ENCODE measurements at regions not wholly inside any gene's neighbourhood (a gene's known extent, or its start where the extent isn't known, plus 50 kb on each side); places are given as distances from the start of the nearest gene placed in this dataset.

DNA sequence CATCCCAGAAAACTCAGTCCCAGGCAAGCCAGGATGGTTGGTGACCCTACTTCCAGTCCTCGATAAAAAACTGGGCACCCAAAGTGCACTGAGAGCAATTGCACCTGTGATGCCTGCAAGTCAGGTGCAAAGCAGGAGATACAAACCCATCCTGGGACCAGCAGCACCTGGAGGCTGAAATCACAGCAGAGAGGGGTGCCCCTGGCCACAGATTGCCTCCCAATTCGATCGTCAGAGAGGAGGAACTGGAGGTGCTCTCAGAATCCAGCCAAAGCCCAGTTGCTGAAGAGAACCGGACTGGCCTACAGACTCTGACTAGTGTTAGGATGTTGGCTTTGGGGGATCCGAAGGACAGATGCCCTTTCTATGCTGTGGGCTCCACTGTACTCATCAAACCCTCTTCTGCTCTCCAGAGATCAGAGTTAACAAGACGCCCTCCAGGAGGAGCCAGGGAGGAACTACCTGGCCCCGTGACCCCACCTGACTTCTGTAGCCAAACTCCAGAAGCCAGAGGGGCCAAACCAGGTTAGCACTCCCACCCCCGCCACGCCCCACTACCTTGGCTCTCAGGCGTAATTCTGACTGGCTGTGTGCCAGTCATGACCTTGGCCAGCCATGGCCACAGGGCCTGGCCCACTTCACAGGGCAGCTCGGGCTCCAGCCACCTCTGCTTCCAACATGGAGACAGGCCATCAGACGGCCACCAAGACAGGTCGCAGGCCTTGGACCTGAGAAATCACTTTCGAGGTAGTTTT is 284.5 kb upstream of the RTL1 start:
- no peak for DNase-seq (ENCODE audit: low spot score, unreplicated experiment)
- no peak overlapping the region for H3K27ac Mint-ChIP-seq
- H3K36me3 Mint-ChIP-seq (ENCODE audit: insufficient read depth): no peaks in the 10 kb centered on the region
- TF ChIP-seq, protein P1, sequence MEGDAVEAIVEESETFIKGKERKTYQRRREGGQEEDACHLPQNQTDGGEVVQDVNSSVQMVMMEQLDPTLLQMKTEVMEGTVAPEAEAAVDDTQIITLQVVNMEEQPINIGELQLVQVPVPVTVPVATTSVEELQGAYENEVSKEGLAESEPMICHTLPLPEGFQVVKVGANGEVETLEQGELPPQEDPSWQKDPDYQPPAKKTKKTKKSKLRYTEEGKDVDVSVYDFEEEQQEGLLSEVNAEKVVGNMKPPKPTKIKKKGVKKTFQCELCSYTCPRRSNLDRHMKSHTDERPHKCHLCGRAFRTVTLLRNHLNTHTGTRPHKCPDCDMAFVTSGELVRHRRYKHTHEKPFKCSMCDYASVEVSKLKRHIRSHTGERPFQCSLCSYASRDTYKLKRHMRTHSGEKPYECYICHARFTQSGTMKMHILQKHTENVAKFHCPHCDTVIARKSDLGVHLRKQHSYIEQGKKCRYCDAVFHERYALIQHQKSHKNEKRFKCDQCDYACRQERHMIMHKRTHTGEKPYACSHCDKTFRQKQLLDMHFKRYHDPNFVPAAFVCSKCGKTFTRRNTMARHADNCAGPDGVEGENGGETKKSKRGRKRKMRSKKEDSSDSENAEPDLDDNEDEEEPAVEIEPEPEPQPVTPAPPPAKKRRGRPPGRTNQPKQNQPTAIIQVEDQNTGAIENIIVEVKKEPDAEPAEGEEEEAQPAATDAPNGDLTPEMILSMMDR (IDR thresholded peaks at IDR 0.05; ENCODE audit: unreplicated experiment): no peak
- H3K4me3 Mint-ChIP-seq (ENCODE audit: low read depth): no peak overlapping the region
- peaks cover 41% of the 10 kb centered on the region for H3K27me3 Mint-ChIP-seq
- H3K9me3 Mint-ChIP-seq (ENCODE audit: low read depth): no peaks in the 10 kb centered on the region
- no peaks in the 10 kb centered on the region for H3K4me1 Mint-ChIP-seq (ENCODE audit: low read depth)

GRCh38 chr14:101188571-101188915 is 285.0 kb upstream of the RTL1 start:
- no peaks in the 10 kb centered on the region for H3K36me3 Mint-ChIP-seq (ENCODE audit: insufficient read depth)
- no peak for DNase-seq (ENCODE audit: low spot score, unreplicated experiment)
- no peak overlapping the region for H3K4me3 Mint-ChIP-seq (ENCODE audit: low read depth)
- H3K9me3 Mint-ChIP-seq (ENCODE audit: low read depth): no peaks in the 10 kb centered on the region
- TF ChIP-seq, protein P1 (IDR thresholded peaks at IDR 0.05; ENCODE audit: unreplicated experiment): no peak
- no peaks in the 10 kb centered on the region for H3K4me1 Mint-ChIP-seq (ENCODE audit: low read depth)
- H3K27ac Mint-ChIP-seq: no peak overlapping the region
- peaks cover 41% of the 10 kb centered on the region for H3K27me3 Mint-ChIP-seq

DNA sequence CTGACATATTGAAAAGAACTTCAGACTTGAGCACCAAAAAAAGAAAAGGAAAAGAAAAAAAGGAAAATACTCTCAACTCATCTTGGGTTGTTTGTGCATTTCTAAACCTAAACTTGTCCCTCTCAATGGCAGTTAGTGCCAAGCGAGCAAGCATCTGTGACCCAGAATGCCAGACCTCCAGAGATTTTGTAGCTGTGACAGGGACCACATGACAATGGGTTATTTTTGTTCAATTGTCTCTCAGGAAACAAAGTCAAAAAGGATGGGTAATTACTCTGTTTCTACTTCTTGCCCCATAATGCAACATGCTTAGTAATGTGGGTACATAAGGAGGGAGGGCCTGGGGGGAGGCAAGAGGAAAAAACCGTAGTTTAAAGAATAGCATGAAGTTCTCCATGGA is 285.7 kb upstream of the RTL1 start:
- Mint-ChIP-seq H3K4me3 (ENCODE audit: low read depth) (no peak overlapping the region), H3K27ac (no peak overlapping the region), H3K27me3 (peaks cover 44% of the 10 kb centered on the region), H3K4me1 (ENCODE audit: low read depth) (peaks cover 2% of the 10 kb centered on the region), H3K36me3 (ENCODE audit: insufficient read depth) (no peaks in the 10 kb centered on the region), H3K9me3 (ENCODE audit: low read depth) (no peaks in the 10 kb centered on the region)
- DNase-seq (ENCODE audit: low spot score, unreplicated experiment): no peak
- TF ChIP-seq, protein P1 (IDR thresholded peaks at IDR 0.05; ENCODE audit: unreplicated experiment): no peak

DNA sequence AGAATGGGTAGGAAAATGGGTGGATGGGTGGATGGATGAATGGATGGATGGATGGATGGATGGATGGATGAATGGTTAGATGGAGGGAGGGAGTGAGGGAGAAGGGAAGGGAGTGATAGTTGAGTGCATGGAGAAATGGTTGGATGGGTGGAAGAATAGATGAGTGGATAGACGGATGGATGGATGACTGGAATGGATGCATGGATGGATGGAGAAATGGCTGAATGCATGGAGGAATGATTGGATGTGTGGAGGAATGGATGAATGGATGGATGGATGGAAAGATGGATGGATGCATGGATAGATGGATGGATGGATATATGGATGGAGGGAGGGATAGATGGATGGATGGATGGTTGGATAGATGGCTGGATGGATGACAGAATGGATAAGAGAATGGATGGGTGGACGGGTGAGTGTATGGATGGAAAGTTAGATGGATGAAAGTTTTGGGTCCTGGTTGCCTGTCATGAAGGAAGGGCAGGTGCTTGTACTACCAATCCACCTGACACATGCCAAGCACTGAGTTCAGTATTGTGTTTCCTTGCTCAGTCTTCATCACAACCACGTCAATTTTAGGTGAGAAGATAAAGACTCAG is 286.5 kb upstream of the RTL1 start:
- H3K36me3 Mint-ChIP-seq (ENCODE audit: insufficient read depth): no peaks in the 10 kb centered on the region
- H3K4me1 Mint-ChIP-seq (ENCODE audit: low read depth): peaks cover 2% of the 10 kb centered on the region
- DNase-seq (ENCODE audit: low spot score, unreplicated experiment): no peak
- peaks cover 43% of the 10 kb centered on the region for H3K27me3 Mint-ChIP-seq
- no peak overlapping the region for H3K4me3 Mint-ChIP-seq (ENCODE audit: low read depth)
- TF ChIP-seq, protein P1 (IDR thresholded peaks at IDR 0.05; ENCODE audit: unreplicated experiment): no peak
- no peak overlapping the region for H3K27ac Mint-ChIP-seq
- no peaks in the 10 kb centered on the region for H3K9me3 Mint-ChIP-seq (ENCODE audit: low read depth)

DNA sequence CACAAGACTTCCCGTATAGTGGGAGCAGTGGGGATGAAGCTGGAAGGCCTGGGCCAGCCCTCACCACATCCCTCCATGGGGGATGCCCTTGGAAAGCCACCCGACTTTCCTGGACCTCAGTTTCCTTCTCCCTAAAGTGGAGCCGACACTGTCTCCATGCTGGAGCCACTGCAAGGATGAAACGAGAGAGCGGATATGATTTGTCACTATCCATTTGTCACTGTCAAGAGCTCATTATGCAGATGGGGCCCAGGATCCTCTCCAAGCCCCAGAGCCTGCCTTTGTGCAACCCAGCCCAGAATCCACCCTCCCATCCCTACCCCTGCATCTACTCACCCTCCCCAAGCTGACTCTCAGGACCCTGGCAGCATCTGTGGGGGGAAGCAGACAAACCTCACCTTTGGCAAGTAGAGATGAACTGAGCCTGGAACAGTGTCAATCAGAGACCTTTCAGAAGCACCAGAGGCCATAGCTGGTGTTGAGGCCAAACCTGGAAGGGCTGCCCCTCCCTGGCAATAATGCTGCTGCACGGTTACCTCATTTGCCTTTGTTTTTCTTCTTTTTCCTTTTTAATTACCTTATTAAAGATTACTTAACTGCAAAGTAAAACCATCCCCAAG is 287.7 kb upstream of the RTL1 start:
- no peak overlapping the region for H3K27ac Mint-ChIP-seq
- no peaks in the 10 kb centered on the region for H3K9me3 Mint-ChIP-seq (ENCODE audit: low read depth)
- DNase-seq (ENCODE audit: low spot score, unreplicated experiment): no peak
- peaks cover 2% of the 10 kb centered on the region for H3K4me1 Mint-ChIP-seq (ENCODE audit: low read depth)
- no peak overlapping the region for H3K4me3 Mint-ChIP-seq (ENCODE audit: low read depth)
- TF ChIP-seq, protein P1 (IDR thresholded peaks at IDR 0.05; ENCODE audit: unreplicated experiment): no peak
- H3K27me3 Mint-ChIP-seq: peaks cover 40% of the 10 kb centered on the region
- no peaks in the 10 kb centered on the region for H3K36me3 Mint-ChIP-seq (ENCODE audit: insufficient read depth)

Measured in progenitor cell of endocrine pancreas (in vitro differentiated cells).